AG04450 (cell line): ENCODE measurements at regions not wholly inside any gene's neighbourhood (a gene's known extent, or its start where the extent isn't known, plus 50 kb on each side); places are given as distances from the start of the nearest gene placed in this dataset.

ENCODE experiments used
- CTCF ChIA-PET: fragments of 300-600, 350-600 bp; formaldehyde crosslinking; extraction: SDS; loops from one replicate; lab custom pipeline; 2022; ENCODE audit warnings: antibody characterized with exemption, inconsistent platforms; lab: Charles Lee
- POLR2A ChIA-PET: fragments of 350-600 bp; formaldehyde crosslinking; extraction: SDS; loops from one replicate; lab custom pipeline; 2021; ENCODE audit warnings: antibody characterized with exemption, inconsistent platforms; lab: Yijun Ruan, JAX
- DNase-seq: peaks from one replicate; pipeline ENCODE4 v3.0.0-alpha.2; 2011; ENCODE audit warnings: low read depth, low spot score
- H3K27ac ChIP-seq: one replicate; pipeline ENCODE4 v1.5.1; 2012; ENCODE audit warnings: low read depth, low read length, control low read depth
- H3K27me3 ChIP-seq: one replicate; pipeline ENCODE4 v1.6.0; 2012; ENCODE audit warnings: low read length; ENCODE audit not compliant: control insufficient read depth, insufficient read depth
- H3K4me3 ChIP-seq: 2 replicates; pipeline ENCODE4 v1.5.1; 2011; ENCODE audit warnings: mild to moderate bottlenecking, low read depth, low read length, control low read depth
- H3K9me3 ChIP-seq: 2 replicates; pipeline ENCODE4 v1.5.1; 2012; ENCODE audit warnings: low read length; ENCODE audit not compliant: control insufficient read depth, insufficient read depth
- CTCF ChIP-seq: IDR thresholded peaks from 2 replicates; pipeline ENCODE4 v1.5.1; 2011; ENCODE audit warnings: low read depth, low read length, control low read depth, inconsistent platforms

GRCh38 chr20:59110607-59111006, 53.0 kb upstream of the ZNF831 start:
- no peak for TF ChIP-seq CTCF
- CTCF ChIA-PET: interaction anchor here (1.1 kb wide), 1 partner anchor 23 kb away, joined by 3 read pairs; no protein-coding TSS in a partner anchor
- POLR2A ChIA-PET: no interaction called here

GRCh38 chr20:59105581-59105980, 58.0 kb upstream of the ZNF831 start:
- H3K27ac ChIP-seq: no peak overlapping the region
- H3K4me3 ChIP-seq: no peak overlapping the region
- no peaks in the 10 kb centered on the region for H3K9me3 ChIP-seq
- peaks cover 6% of the 10 kb centered on the region for H3K27me3 ChIP-seq
- CTCF ChIA-PET: interaction anchor here (1.0 kb wide), 1 partner anchor 18 kb away, joined by 6 read pairs; no protein-coding TSS in a partner anchor
- no peak for TF ChIP-seq CTCF
- DNase-seq: no peak
- POLR2A ChIA-PET: no interaction called here

More at GRCh38 chr20:59110607-59111006, 53.0 kb upstream of the ZNF831 start:
- Histone ChIP-seq H3K27me3 (peaks cover 2% of the 10 kb centered on the region), H3K4me3 (no peak overlapping the region), H3K27ac (no peak overlapping the region), H3K9me3 (no peaks in the 10 kb centered on the region)
- DNase-seq: no peak

- POLR2A ChIA-PET: no interaction called here
- no peak for TF ChIP-seq CTCF
- Histone ChIP-seq H3K4me3 (no peak overlapping the region), H3K27me3 (peaks cover 6% of the 10 kb centered on the region), H3K27ac (no peak overlapping the region), H3K9me3 (no peaks in the 10 kb centered on the region)
- CTCF ChIA-PET: no interaction called here
- DNase-seq: no peak
Observed at GRCh38 chr20:59104831-59105230, 58.8 kb upstream of the ZNF831 start.

GRCh38 chr20:59103573-59103972, 60.0 kb upstream of the ZNF831 start:
- POLR2A ChIA-PET: no interaction called here
- H3K27me3 ChIP-seq: peaks cover 6% of the 10 kb centered on the region
- H3K9me3 ChIP-seq: no peaks in the 10 kb centered on the region
- TF ChIP-seq CTCF: no peak
- CTCF ChIA-PET: interaction anchor here (1.2 to 1.5 kb wide), 2 partner anchors 16 to 392 kb away, joined by 3 to 6 read pairs; no protein-coding TSS in a partner anchor
- no peak overlapping the region for H3K4me3 ChIP-seq
- H3K27ac ChIP-seq: no peak overlapping the region
- DNase-seq: no peak

- Histone ChIP-seq H3K4me3 (no peak overlapping the region), H3K27ac (no peak overlapping the region), H3K27me3 (peaks cover 6% of the 10 kb centered on the region), H3K9me3 (no peaks in the 10 kb centered on the region)
- POLR2A ChIA-PET: no interaction called here
- CTCF ChIA-PET: interaction anchor here (1.2 to 1.5 kb wide), 2 partner anchors 15 to 393 kb away, joined by 3 to 6 read pairs; no protein-coding TSS in a partner anchor
- no peak for DNase-seq
- TF ChIP-seq CTCF: no peak
Observed at GRCh38 chr20:59102841-59103299, 60.3 kb upstream of the PRELID3B start.
